Right atrium auricular region (tissue), 2 donors: ENCODE measurements at regions not wholly inside any gene's neighbourhood (a gene's known extent, or its start where the extent isn't known, plus 50 kb on each side); places are given as distances from the start of the nearest gene placed in this dataset.

ENCODE experiments used
- DNase-seq: peaks from one replicate; pipeline ENCODE4 v3.0.0-alpha.2; 2019; ENCODE audit warnings: low spot score
- H3K27ac ChIP-seq, 2 donors: fragments of 200-600 bp; sonication (generic); 1 replicate in 1 of 2; 2 replicates in 1 of 2; pipeline ENCODE4 v1.5.1; 2016 to 2019
- H3K27me3 ChIP-seq, 2 donors: fragments of 200-600 bp; sonication (generic); one replicate each; pipeline versions ENCODE4 v1.5.1 to v1.6.0; 2017 to 2019
- H3K36me3 ChIP-seq: fragments of 200-600 bp; sonication (generic); one replicate; pipeline ENCODE4 v1.5.1; 2016
- H3K4me1 ChIP-seq, 2 donors: fragments of 200-600 bp; sonication (generic); one replicate each; pipeline versions ENCODE4 v1.5.1 to v1.6.0; 2017 to 2019
- H3K4me3 ChIP-seq, 2 donors: fragments of 200-600 bp; sonication (generic); 1 replicate in 1 of 2; 2 replicates in 1 of 2; pipeline ENCODE4 v1.5.1; 2017 to 2019; ENCODE audit warnings: mild to moderate bottlenecking in 1 of 2, moderate library complexity in 1 of 2
- H3K9me3 ChIP-seq, 2 donors: fragments of 200-600 bp; sonication (generic); one replicate each; pipeline ENCODE4 v1.5.1; 2019
- CTCF ChIP-seq, 2 donors: fragments of 200-600 bp; sonication (generic); IDR thresholded peaks; one replicate each; pipeline ENCODE4 v1.5.1; 2019; ENCODE audit warnings: antibody characterized with exemption in 2 of 2

GRCh38 chr4:181416966-181417365, 826.2 kb upstream of the TENM3 start:
- TF ChIP-seq CTCF (IDR thresholded peaks at IDR 0.05): no peak
- H3K36me3 ChIP-seq: no peaks in the 10 kb centered on the region
- no peak overlapping the region for H3K27ac ChIP-seq
- H3K4me1 ChIP-seq: no peaks in the 10 kb centered on the region
- no peaks in the 10 kb centered on the region for H3K27me3 ChIP-seq
- DNase-seq: no peak
- H3K4me3 ChIP-seq: no peak overlapping the region
- no peaks in the 10 kb centered on the region for H3K9me3 ChIP-seq

- no peak for TF ChIP-seq CTCF (IDR thresholded peaks at IDR 0.05)
- H3K36me3 ChIP-seq: no peaks in the 10 kb centered on the region
- no peak overlapping the region for H3K27ac ChIP-seq
- no peak overlapping the region for H3K4me3 ChIP-seq
- no peak for DNase-seq
- H3K4me1 ChIP-seq: no peaks in the 10 kb centered on the region
- no peaks in the 10 kb centered on the region for H3K27me3 ChIP-seq
- H3K9me3 ChIP-seq: no peaks in the 10 kb centered on the region
Observed at GRCh38 chr4:181418496-181418895, 824.7 kb upstream of the TENM3 start.

GRCh38 chr4:181420950-181421349, 822.3 kb upstream of the TENM3 start:
- H3K4me1 ChIP-seq: no peaks in the 10 kb centered on the region

GRCh38 chr4:181424362-181425016, 818.7 kb upstream of the TENM3 start:
- H3K4me1 ChIP-seq: no peaks in the 10 kb centered on the region
- no peak for DNase-seq
- H3K27ac ChIP-seq: no peak overlapping the region
- H3K36me3 ChIP-seq: no peaks in the 10 kb centered on the region
- no peak overlapping the region for H3K4me3 ChIP-seq
- no peaks in the 10 kb centered on the region for H3K27me3 ChIP-seq
- no peak for TF ChIP-seq CTCF (IDR thresholded peaks at IDR 0.05)
- H3K9me3 ChIP-seq: no peaks in the 10 kb centered on the region

More at GRCh38 chr4:181420950-181421349, 822.3 kb upstream of the TENM3 start:
- Histone ChIP-seq H3K36me3 (no peaks in the 10 kb centered on the region), H3K27me3 (no peaks in the 10 kb centered on the region), H3K4me3 (no peak overlapping the region), H3K9me3 (no peaks in the 10 kb centered on the region), H3K27ac (no peak overlapping the region)
- no peak for DNase-seq
- no peak for TF ChIP-seq CTCF (IDR thresholded peaks at IDR 0.05)

GRCh38 chr4:181427076-181427475, 816.1 kb upstream of the TENM3 start:
- no peaks in the 10 kb centered on the region for H3K27me3 ChIP-seq
- no peak overlapping the region for H3K4me3 ChIP-seq
- H3K4me1 ChIP-seq: no peaks in the 10 kb centered on the region
- DNase-seq: no peak
- no peak overlapping the region for H3K27ac ChIP-seq
- H3K36me3 ChIP-seq: no peaks in the 10 kb centered on the region
- no peak for TF ChIP-seq CTCF (IDR thresholded peaks at IDR 0.05)
- H3K9me3 ChIP-seq: no peaks in the 10 kb centered on the region

- Histone ChIP-seq H3K36me3 (no peaks in the 10 kb centered on the region), H3K9me3 (no peaks in the 10 kb centered on the region), H3K4me1 (no peaks in the 10 kb centered on the region), H3K4me3 (no peak overlapping the region), H3K27me3 (no peaks in the 10 kb centered on the region), H3K27ac (no peak overlapping the region)
- TF ChIP-seq CTCF (IDR thresholded peaks at IDR 0.05): no peak
- no peak for DNase-seq
Observed at GRCh38 chr4:181431006-181431405, 812.2 kb upstream of the TENM3 start.
